Uterus (tissue), 3 donors: ENCODE measurements at regions not wholly inside any gene's neighbourhood (a gene's known extent, or its start where the extent isn't known, plus 50 kb on each side); places are given as distances from the start of the nearest gene placed in this dataset.

Experiments
- DNase-seq, 2 donors: peaks; one replicate each; pipeline ENCODE4 v3.0.0-alpha.2; 2019 to 2020
- H3K27ac ChIP-seq, 2 donors: fragments of 200-600 bp; sonication (generic); 1 replicate in 1 of 2; 2 replicates in 1 of 2; pipeline ENCODE4 v1.5.1; 2016 to 2018
- H3K27me3 ChIP-seq, 2 donors: fragments of 200-600 bp; sonication (generic); one replicate each; pipeline ENCODE4 v1.5.1; 2018 to 2019; ENCODE audit warnings: control low read depth in 1 of 2
- H3K36me3 ChIP-seq, 2 donors: fragments of 200-600 bp; sonication (generic); one replicate each; pipeline ENCODE4 v1.5.1; 2019; ENCODE audit warnings: control low read depth in 1 of 2
- H3K4me1 ChIP-seq, 2 donors: fragments of 200-600 bp; sonication (generic); one replicate each; pipeline ENCODE4 v1.5.1; 2018 to 2019; ENCODE audit warnings: control low read depth in 1 of 2
- H3K4me3 ChIP-seq, 2 donors: fragments of 200-600 bp; sonication (generic); 1 replicate in 1 of 2; 2 replicates in 1 of 2; pipeline ENCODE4 v1.5.1; 2018 to 2019; ENCODE audit warnings: mild to moderate bottlenecking in 1 of 2
- H3K9me3 ChIP-seq, 2 donors: fragments of 200-600 bp; sonication (generic); one replicate each; pipeline ENCODE4 v1.5.1; 2019; ENCODE audit warnings: control low read depth in 1 of 2
- CTCF ChIP-seq, 4 experiments: fragments of 200-600 bp in 2 of 4; fragments of 450-650 bp in 2 of 4; sonication (generic) in 2 of 4; IDR thresholded peaks; one replicate each; pipeline ENCODE4 v1.5.1; 2016 to 2019; ENCODE audit warnings: antibody characterized with exemption in 4 of 4, mild to moderate bottlenecking in 2 of 4, moderate library complexity in 1 of 4
- POLR2A ChIP-seq, 2 donors: fragments of 450-650 bp; IDR thresholded peaks; one replicate each; pipeline ENCODE4 v1.6.1; 2016; ENCODE audit warnings: antibody characterized with exemption in 2 of 2, mild to moderate bottlenecking in 1 of 2, moderate library complexity in 1 of 2
- intact Hi-C: fragments of 100-400 bp; cut with DNase I; formaldehyde crosslinking; loops from one replicate; pipeline ENCODE4 v1.15.1; 2023; ENCODE audit warnings: low total_unique reads
- donor health status: DM: yes; HTN: yes; CAD: no.

DNA sequence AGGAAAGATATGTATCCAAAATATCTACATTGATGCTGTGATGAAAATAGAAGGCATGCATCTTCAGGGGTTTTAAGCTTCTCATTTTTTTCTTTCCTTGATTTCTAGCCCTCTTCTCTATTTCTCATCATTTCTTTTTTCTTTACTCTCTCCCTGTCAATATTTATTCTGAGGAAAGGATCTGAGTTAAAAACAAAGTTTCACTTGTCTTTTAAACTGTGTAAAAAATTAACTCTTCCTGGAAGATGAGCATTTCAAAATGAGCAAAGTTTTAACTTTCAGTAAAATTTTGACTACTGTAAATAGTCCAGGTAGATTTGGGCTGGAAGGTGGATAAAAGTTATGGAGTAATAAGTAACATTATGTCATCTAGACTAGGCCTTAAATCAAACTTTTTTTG is 500.2 kb upstream of the GBE1 start:
- H3K27me3 ChIP-seq: no peaks in the 10 kb centered on the region
- DNase-seq: no peak
- no peaks in the 10 kb centered on the region for H3K9me3 ChIP-seq
- intact Hi-C loops: no loop called here
- no peaks in the 10 kb centered on the region for H3K36me3 ChIP-seq
- no peak overlapping the region for H3K27ac ChIP-seq
- no peaks in the 10 kb centered on the region for H3K4me1 ChIP-seq
- TF ChIP-seq CTCF (IDR thresholded peaks at IDR 0.05): no peak
- no peak for TF ChIP-seq POLR2A (IDR thresholded peaks at IDR 0.05)
- H3K4me3 ChIP-seq: no peak overlapping the region

GRCh38 chr3:82261013-82261412 is 499.6 kb upstream of the GBE1 start:
- H3K4me1 ChIP-seq: no peaks in the 10 kb centered on the region
- TF ChIP-seq CTCF (IDR thresholded peaks at IDR 0.05) (no peak), POLR2A (IDR thresholded peaks at IDR 0.05) (no peak)
- no peaks in the 10 kb centered on the region for H3K9me3 ChIP-seq
- no peak overlapping the region for H3K4me3 ChIP-seq
- intact Hi-C loops: no loop called here
- H3K36me3 ChIP-seq: no peaks in the 10 kb centered on the region
- DNase-seq: no peak
- H3K27me3 ChIP-seq: no peaks in the 10 kb centered on the region
- H3K27ac ChIP-seq: no peak overlapping the region

- no peak for DNase-seq
- TF ChIP-seq CTCF (IDR thresholded peaks at IDR 0.05) (no peak), POLR2A (IDR thresholded peaks at IDR 0.05) (no peak)
- Histone ChIP-seq H3K27ac (no peak overlapping the region), H3K36me3 (no peaks in the 10 kb centered on the region), H3K4me3 (no peak overlapping the region), H3K27me3 (no peaks in the 10 kb centered on the region), H3K4me1 (no peaks in the 10 kb centered on the region), H3K9me3 (no peaks in the 10 kb centered on the region)
- intact Hi-C loops: no loop called here
Measured at GRCh38 chr3:82259994-82260393, 498.5 kb upstream of the GBE1 start.

DNA sequence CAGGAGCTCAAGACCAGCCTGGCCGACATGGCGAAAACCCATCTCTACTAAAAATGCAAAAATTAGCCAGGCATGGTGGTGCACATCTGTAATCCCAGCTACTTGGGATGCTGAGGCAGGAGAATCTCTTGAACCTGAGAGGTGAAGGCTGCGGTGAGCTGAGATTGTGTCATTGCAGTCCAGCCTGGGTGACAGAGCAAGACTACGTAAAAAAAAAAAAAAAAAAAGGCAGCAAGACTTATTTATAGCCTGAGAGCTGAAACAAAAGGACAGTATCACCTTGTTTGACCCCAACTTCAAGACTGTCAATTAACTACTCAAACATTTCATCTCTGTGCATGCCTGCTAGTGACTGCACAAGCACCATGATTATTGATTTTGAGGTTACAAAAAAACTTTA is 478.9 kb upstream of the GBE1 start:
- Histone ChIP-seq H3K4me1 (no peaks in the 10 kb centered on the region), H3K36me3 (no peaks in the 10 kb centered on the region), H3K27me3 (no peaks in the 10 kb centered on the region), H3K27ac (no peak overlapping the region), H3K4me3 (no peak overlapping the region), H3K9me3 (no peaks in the 10 kb centered on the region)
- intact Hi-C loops: no loop called here
- DNase-seq: no peak
- TF ChIP-seq CTCF (IDR thresholded peaks at IDR 0.05): no peak
- no peak for TF ChIP-seq POLR2A (IDR thresholded peaks at IDR 0.05)

DNA sequence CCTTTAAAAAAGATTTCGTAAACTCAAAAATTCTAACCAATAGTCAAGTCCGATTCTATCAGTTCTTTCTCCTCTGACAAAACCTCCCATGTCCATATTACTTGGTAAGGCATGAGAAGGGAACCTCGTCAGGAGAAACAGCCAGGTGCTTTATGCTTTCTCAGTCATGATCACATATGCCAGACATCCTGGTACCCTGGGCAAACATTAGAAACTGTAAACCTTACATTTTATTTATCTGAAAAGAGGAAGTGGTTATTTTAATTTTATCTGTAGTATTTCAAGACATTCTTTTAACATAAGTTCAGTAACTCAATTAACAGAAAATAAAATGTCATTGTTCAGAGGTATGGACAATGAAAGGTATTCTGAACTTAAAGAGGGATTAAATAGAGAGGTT is 474.8 kb upstream of the GBE1 start:
- H3K4me3 ChIP-seq: no peak overlapping the region
- intact Hi-C loops: no loop called here
- TF ChIP-seq POLR2A (IDR thresholded peaks at IDR 0.05): no peak
- no peak for TF ChIP-seq CTCF (IDR thresholded peaks at IDR 0.05)
- H3K9me3 ChIP-seq: no peaks in the 10 kb centered on the region
- no peaks in the 10 kb centered on the region for H3K4me1 ChIP-seq
- no peaks in the 10 kb centered on the region for H3K36me3 ChIP-seq
- no peaks in the 10 kb centered on the region for H3K27me3 ChIP-seq
- no peak overlapping the region for H3K27ac ChIP-seq
- no peak for DNase-seq
